Pancreas (tissue), 10 donors: ENCODE measurements at regions not wholly inside any gene's neighbourhood (a gene's known extent, or its start where the extent isn't known, plus 50 kb on each side); places are given as distances from the start of the nearest gene placed in this dataset.
A peak's percentile ranks its signal among the peaks of the same experiment; 100 is the strongest.

Experiments
- ATAC-seq, 4 donors: fragments of 200-7000 bp; cut with Tn5 transposase; one replicate each; pipeline versions ENCODE4 v1.8.0 to v1.9.1; 2020; ENCODE audit warnings: mild to moderate bottlenecking in 4 of 4, moderate library complexity in 4 of 4
- DNase-seq, 6 donors: peaks; one replicate each; pipeline ENCODE4 v3.0.0-alpha.2; 2020
- FAIRE-seq: peaks from 2 replicates; lab custom pipeline; 2012; peaks lifted over from hg19 to GRCh38; lab: Jason Lieb, UNC
- H3K27ac ChIP-seq, 4 donors: fragments of 200-600 bp; sonication (generic); 1 replicate in 3 of 4; 2 replicates in 1 of 4; pipeline versions ENCODE4 v1.5.0 to v1.8.0; 2020
- H3K27me3 ChIP-seq, 4 donors: fragments of 200-600 bp; one replicate each; pipeline ENCODE4 v1.8.0; 2021
- H3K36me3 ChIP-seq, 3 donors: fragments of 200-600 bp; sonication (generic) in 1 of 3; one replicate each; pipeline versions ENCODE4 v1.5.0 to v1.8.0; 2020 to 2021
- H3K4me1 ChIP-seq, 3 donors: fragments of 200-600 bp; one replicate each; pipeline ENCODE4 v1.8.0; 2021
- H3K4me3 ChIP-seq, 4 donors: fragments of 200-600 bp; sonication (generic) in 2 of 4; one replicate each; pipeline versions ENCODE4 v1.5.0 to v1.8.0; 2020 to 2021
- H3K9me3 ChIP-seq, 4 donors: fragments of 200-600 bp; one replicate each; pipeline ENCODE4 v1.8.0; 2021
- CTCF ChIP-seq, 4 donors: fragments of 200-600 bp; sonication (generic) in 3 of 4; IDR thresholded peaks; one replicate each; pipeline versions ENCODE4 v1.5.0 to v1.8.0; 2021; ENCODE audit warnings: antibody characterized with exemption in 4 of 4
- WGBS, 2 donors: extraction: QIAGEN DNeasy Blood & Tissue Kit; methylation state at CpG; one replicate each; pipeline ENCODE4 v1.1.7; 2013; 5-methylcytosine and 5-hydroxymethylcytosine counted together
- intact Hi-C, 3 donors: fragments of 100-400 bp; cut with DNase I; formaldehyde crosslinking; loops; one replicate each; pipeline versions ENCODE4 v1.11.1 to v1.14.2; 2022
- donor health status: healthy with polysubstance abuse.
- donor health status: DM: no; HTN: no; CAD: no; lungs with moderate emphysema.
- donor health status: DM: no; HTN: no; CAD: no.
- donor health status: control.
- donor health status: control.
- donor health status: Bipolar disorder and iron deficiency.
- donor health status: DM: yes; HTN: yes; CAD: no.
- donor health status: DM: no; HTN: no; CAD: no.
- donor health status: DM: no; HTN: no; CAD: no.
- donor health status: DM: yes; HTN: yes; CAD: no.

GRCh38 chr15:85326291-85326690 is 54.1 kb upstream of the AKAP13 start:
- no peaks in the 10 kb centered on the region for H3K27me3 ChIP-seq
- no peak overlapping the region for H3K4me3 ChIP-seq
- no peak overlapping the region for H3K27ac ChIP-seq
- H3K36me3 ChIP-seq, result no peaks in the 10 kb centered on the region
- H3K4me1 ChIP-seq, result peaks cover 0 to under 1% (median 0%) of the 10 kb centered on the region in 3 donors
- ATAC-seq (no peak), DNase-seq (no peak), FAIRE-seq (no peak)
- no peak for TF ChIP-seq CTCF (IDR thresholded peaks at IDR 0.05)
- no peaks in the 10 kb centered on the region for H3K9me3 ChIP-seq
- intact Hi-C loops, result no loop called here

- WGBS, 2 donors, result 63 to 69% methylated on average over 3 of the region's 3 CpGs
- H3K27me3 ChIP-seq, result no peaks in the 10 kb centered on the region
- no peak for FAIRE-seq
- ATAC-seq, result no peak
- no peak for TF ChIP-seq CTCF (IDR thresholded peaks at IDR 0.05)
- peaks cover 0 to 3% (median 0%) of the 10 kb centered on the region in 3 donors for H3K4me1 ChIP-seq
- no peak overlapping the region for H3K4me3 ChIP-seq
- no peaks in the 10 kb centered on the region for H3K9me3 ChIP-seq
- intact Hi-C loops, result no loop called here
- DNase-seq, result no peak
- H3K27ac ChIP-seq, result no peak overlapping the region
- H3K36me3 ChIP-seq, result no peaks in the 10 kb centered on the region
Measured at GRCh38 chr15:85327820-85328219, 52.6 kb upstream of the AKAP13 start.

- H3K4me3 ChIP-seq, result peak overlapping the region; percentile 6 to 43 (median 16)
- 35 to 43% methylated on average over 19 of the region's 19 CpGs for WGBS, 2 donors
- TF ChIP-seq CTCF (IDR thresholded peaks at IDR 0.05), result no peak
- H3K36me3 ChIP-seq, result no peaks in the 10 kb centered on the region
- DNase-seq (no peak), FAIRE-seq (no peak), ATAC-seq (peak; percentile 42 to 74 (median 64))
- H3K27me3 ChIP-seq, result no peaks in the 10 kb centered on the region
- peak overlapping the region in 2 of 4 donors; percentile 13 to 49 for H3K27ac ChIP-seq
- no peaks in the 10 kb centered on the region for H3K9me3 ChIP-seq
- H3K4me1 ChIP-seq, result peaks cover 0 to 3% (median 0%) of the 10 kb centered on the region in 3 donors
- intact Hi-C loops, result no loop called here
Measured at GRCh38 chr15:85329561-85330422, 50.6 kb upstream of the AKAP13 start.
